ENCODE measurements at regions not wholly inside any gene's neighbourhood (a gene's known extent, or its start where the extent isn't known, plus 50 kb on each side); places are given as distances from the start of the nearest gene placed in this dataset.
"Not testable (repeated sequence)": the region's sequence is repeated elsewhere in the genome, so short reads cannot be mapped to it uniquely, and the experiment has no call there.

- no peak for DNase-seq
Measured at GRCh38 chr22:34608540-34609115, 457.3 kb upstream of the ISX start.

DNA sequence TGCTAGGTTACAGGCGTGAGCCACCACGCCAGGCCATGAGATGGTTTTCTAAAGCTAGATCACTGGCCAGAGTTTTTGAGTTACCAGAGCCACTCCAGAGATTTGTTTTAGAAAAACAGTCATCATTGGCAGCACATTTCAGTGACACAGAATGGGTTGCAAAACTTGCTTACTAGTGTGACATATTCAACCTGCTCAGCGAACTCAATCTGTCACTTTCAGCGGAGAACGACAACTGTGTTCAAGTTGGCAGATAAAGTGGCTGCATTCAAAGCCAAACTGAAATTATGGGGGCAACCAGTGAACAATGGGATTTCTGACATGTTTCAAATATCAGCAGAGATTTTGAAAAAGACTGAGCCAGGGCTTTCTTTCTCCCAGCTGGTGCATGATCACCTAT is 456.3 kb upstream of the ISX start:
- DNase-seq = no peak

DNA sequence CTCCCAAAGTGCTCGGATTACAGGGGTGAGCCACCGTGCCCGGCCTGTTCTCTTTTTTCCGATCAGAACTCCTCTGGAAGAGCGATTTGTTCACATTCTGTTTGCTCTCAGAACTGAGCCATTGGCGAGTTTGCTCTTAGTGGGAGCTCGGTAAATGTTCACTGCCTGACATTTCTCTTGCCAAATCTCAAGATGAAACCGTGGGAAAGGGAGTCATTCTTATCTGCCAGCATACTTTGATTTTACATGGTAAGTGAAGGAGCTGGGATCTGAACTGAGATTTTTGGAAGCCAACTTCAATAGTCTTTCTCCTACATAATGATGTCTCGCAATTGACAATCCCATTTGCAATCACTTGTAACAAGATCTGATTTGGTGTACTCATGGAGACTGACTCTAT is 445.8 kb upstream of the ISX start:
- no peak for DNase-seq

DNA sequence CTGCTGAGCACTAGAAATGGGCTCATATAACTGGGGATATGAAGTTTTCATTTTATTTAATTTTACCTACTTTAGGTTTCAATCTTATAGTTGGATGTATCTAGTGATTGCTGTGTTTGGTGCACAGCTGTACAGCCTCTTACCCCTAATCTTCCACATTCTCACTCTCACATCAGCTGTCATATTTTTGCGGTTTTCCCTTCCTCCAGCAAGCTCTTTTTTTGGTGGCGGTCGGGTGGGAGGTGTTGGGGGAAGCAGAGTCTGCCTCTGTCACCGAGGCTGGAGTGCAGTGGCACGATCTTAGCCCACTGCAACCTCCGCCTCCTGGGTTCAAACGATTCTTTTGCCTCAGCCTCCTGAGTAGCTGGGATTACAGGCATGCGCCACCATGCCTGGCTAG is 445.1 kb upstream of the ISX start:
- no peak for DNase-seq

DNA sequence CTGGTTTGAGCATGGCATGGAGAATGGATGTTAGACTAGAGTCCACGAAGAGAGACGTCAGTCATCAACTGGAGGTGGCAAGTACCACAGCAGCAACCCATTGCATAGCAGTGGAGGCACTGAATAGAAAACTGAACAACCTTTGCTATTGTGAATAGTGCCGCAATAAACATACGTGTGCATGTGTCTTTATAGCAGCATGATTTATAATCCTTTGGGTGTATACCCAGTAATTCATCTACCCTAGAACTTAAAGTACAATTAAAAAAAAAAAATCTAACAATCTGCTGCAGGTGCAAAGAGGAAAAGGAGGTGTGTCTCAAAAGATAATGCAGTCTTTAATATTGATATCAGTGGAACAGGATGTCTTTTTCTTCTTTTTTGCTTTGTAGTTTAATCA is 443.4 kb upstream of the ISX start:
- DNase-seq = no peak

GRCh38 chr22:34623580-34623979 is 442.4 kb upstream of the ISX start:
- DNase-seq = no peak

DNA sequence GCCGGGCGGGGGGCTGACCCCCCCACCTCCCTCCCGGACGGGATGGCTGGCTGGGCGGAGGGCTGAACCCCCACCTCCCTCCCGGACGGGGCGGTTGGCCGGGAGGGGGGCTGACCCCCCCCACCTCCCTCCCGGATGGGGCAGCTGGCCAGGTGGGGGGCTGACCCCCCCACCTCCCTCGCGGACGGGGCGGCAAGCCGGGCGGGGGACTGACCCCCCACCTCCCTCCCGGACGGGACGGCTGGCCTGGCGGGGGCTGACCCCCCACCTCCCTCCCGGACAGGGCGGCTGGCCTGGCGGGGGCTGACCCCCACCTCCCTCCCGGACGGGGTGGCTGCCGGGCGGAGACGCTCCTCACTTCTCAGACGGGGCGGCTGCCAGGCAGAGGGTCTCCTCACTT is 440.1 kb upstream of the ISX start:
- DNase-seq = not testable (repeated sequence)

DNA sequence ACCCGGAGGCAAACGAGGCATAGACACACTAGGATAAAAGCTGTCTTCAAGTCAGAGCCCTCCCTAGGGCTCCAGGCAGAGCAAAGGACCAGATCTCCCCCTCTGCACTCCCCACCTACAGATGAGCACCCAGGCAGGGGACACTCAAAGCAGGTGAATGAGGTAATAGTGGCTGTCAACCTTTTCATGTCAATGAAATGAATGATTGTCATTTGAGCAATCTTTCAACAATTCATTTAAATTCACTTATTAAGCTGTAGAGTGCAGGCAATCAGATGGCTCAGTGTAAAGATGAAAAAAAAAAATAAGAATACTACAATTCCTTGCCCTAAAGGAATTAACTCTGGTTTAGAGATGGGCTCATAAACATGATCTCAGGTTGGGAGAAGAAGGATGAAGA is 427.8 kb upstream of the ISX start:
- DNase-seq = no peak

DNA sequence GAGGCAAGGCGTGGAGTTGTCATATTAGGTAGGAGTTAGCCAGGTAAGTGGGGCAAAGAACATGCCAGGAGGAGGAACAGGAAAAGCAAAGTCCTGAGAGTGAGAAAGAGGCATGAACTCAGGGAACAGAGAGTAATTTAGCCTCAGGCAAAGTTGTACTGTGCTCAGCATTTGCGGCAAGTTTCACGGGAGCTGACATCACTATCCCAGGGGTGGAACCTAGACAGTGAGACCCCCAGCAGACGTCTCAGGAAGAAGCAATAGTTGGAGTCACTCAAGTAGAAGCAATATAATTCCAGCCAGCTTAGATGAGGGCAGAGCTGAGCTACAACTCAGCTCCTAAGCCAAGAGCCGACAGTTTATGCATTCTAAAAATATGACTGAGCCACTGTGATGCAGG is 426.0 kb upstream of the ISX start:
- DNase-seq = no peak

DNA sequence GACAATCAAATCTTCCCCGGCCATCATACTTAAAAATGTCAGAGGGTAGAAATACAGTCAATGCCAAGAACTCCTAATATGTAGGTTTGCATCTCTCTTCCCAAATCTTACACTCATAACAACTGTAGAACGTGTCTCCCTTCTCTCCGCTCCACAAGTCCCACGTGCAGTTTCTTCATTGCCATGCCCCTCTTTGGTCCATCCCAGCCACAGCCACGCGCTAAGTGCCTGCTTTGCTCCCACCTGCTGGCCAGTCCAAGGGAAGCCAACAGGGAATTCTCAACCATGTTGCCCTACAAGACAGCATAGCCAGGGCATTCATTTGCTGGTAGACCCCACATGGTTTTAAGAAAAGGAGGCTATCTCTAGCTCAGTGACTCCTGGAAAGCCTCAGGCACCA is 420.6 kb upstream of the ISX start:
- no peak for DNase-seq

GRCh38 chr22:34669001-34669400 is 397.0 kb upstream of the ISX start:
- DNase-seq = no peak

DNA sequence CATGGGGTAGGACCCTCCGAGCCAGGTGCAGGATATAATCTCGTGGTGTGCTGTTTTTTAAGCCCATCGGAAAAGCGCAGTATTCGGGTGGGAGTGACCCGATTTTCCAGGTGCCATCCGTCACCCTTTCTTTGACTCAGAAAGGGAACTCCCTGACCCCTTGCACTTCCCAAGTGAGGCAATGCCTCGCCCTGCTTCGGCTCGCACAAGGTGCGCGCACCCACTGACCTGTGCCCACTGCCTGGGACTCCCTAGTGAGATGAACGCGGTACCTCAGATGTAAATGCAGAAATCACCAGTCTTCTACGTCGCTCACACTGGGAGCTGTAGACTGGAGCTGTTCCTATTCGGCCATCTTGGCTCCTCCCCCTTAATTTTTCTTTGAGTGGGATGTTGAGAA is 382.9 kb upstream of the ISX start:
- not testable (repeated sequence) for DNase-seq

GRCh38 chr22:34684278-34684677 is 381.7 kb upstream of the ISX start:
- DNase-seq = not testable (repeated sequence)

GRCh38 chr22:34687116-34687515 is 378.8 kb upstream of the ISX start:
- no peak for DNase-seq

- no peak for DNase-seq
Measured at GRCh38 chr22:34688825-34689224, 377.1 kb upstream of the ISX start.

- no peak for DNase-seq
Measured at GRCh38 chr22:34696557-34696956, 369.4 kb upstream of the ISX start.

DNA sequence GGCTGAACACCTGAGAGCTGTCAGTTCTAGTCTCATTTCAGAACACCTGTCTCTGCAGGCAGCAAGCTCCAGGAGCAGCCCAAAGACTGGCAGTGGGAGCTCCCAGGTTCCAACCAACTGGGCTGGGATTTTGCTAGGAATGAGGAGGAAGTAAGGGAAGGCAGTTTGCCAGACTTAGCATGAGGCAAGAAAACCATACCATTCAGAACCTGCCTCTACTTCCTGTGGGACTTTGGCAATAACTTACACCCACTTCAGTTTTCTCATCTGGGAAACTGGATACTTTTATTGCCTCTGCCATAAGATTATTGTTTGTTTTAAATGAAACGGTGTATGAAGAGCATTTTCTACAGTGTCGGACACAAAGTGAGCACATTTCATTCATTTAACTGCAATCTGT is 363.7 kb upstream of the ISX start:
- peak; percentile 67 for DNase-seq

- no peak for DNase-seq
Measured at GRCh38 chr22:34709641-34710040, 356.3 kb upstream of the ISX start.

DNA sequence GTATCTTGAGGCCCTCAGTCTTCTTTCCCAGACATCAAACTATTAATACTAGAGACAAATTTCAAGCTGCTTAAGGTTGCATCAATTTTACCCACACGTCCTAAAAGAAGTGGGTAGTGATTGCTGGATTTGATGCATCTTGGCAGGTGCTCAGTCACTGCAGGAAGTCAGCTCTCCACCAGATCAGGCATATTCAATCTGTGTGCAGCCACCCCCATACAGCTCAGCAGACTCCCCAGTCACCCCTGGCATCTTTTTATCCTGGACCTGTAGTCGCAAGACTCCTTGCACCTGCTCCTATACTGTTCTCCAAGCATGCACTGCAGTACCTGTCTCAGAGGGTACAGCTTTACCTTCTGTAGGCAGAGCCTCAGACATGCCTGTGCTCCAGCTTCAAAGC is 343.1 kb upstream of the ISX start:
- DNase-seq = no peak

GRCh38 chr22:34736081-34736480 is 329.9 kb upstream of the ISX start:
- DNase-seq = no peak

- DNase-seq = no peak
Measured at GRCh38 chr22:34738661-34739400, 327.1 kb upstream of the ISX start.

DNA sequence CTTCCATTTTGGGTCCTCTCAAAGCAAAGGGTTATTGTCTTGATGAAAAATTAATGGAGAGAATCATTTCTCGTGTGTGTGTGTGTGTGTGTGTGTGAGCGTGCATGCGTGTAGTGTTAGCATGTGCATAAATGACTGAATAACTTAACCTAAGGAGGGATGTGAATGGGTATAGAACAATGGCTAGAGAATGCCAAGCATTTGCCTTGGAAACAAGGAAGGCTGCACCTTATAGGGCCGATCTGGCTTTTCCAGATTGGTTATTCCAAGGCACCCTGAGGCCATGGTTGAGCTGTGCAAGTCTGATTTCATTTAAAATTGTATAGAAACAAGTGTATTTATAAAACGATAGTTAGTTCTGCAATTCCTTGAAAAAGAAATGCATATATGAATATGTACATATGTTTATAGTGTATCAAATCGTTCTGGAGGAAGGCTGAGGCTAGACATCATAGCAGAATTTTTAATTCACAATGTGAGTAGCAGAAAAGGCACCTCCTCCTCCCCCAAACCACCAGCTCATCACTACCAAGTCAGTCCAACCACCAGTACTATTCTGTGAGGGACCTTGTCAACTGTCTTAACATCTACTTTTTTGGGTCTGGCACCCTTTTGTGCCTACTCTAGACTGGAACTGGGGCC is 322.7 kb upstream of the ISX start:
- no peak for DNase-seq

DNA sequence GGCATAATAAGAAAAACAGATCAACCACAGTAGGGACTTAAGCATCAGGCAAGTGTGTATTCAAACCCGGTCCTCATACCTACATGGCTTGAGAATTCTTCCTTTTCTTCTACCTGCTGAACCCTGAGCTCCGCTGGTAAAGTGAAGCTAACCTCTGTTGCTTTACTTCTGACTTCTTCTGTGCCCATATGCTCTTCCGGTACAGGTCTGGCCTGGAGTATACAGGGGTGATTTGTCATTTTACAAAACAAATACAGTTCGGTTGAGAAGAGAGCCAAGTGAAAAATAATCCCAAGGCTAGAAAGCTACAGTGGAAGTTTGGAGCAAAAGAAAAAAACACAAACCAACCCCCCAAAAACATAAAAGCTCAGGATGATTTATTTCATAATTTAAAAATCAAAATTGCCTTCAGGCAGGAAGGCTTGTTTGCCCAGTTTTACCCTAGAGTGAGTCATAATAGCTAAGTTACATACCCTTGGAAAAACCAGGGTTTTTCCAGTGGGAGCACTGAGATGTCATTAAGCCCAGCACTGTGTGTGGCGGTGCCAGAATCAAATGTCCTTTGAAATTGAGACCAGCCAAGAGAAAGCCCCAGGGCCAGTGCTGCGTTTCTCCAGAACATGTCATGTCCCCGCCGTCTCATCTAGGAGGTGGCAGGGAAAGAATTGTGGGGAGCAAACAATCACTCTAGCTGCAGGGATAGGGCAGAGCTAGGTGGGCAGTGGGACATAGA is 305.5 kb upstream of the ISX start:
- no peak for DNase-seq

- no peak for DNase-seq
Measured at GRCh38 chr22:34761111-34761510, 304.8 kb upstream of the ISX start.
